HG02623 (cell line): ENCODE measurements at regions not wholly inside any gene's neighbourhood (a gene's known extent, or its start where the extent isn't known, plus 50 kb on each side); places are given as distances from the start of the nearest gene placed in this dataset.

Experiments
- ATAC-seq: cut with Tn5 transposase; IDR thresholded peaks from one replicate; pipeline ENCODE4 v1.9.1; 2021; ENCODE audit warnings: moderate library complexity; ENCODE audit not compliant: unreplicated experiment

GRCh38 chr13:65907666-65908525, 1322.2 kb downstream of the PCDH9 start:
- no peak for ATAC-seq

GRCh38 chr13:65901723-65902122, 1328.4 kb downstream of the PCDH9 start:
- no peak for ATAC-seq

- ATAC-seq: no peak
Measured at GRCh38 chr13:65894049-65894448, 1336.1 kb downstream of the PCDH9 start.

GRCh38 chr13:65892859-65893258, 1337.3 kb downstream of the PCDH9 start:
- ATAC-seq: no peak

- ATAC-seq: no peak
Measured at GRCh38 chr13:65889368-65889767, 1340.8 kb downstream of the PCDH9 start.

- no peak for ATAC-seq
Measured at GRCh38 chr13:65882810-65883209, 1347.3 kb downstream of the PCDH9 start.

- no peak for ATAC-seq
Measured at GRCh38 chr13:65881561-65882155, 1348.5 kb downstream of the PCDH9 start.

- ATAC-seq: no peak
Measured at GRCh38 chr13:65875031-65875430, 1355.1 kb downstream of the PCDH9 start.

- ATAC-seq: no peak
Measured at GRCh38 chr13:65872448-65872847, 1357.7 kb downstream of the PCDH9 start.

GRCh38 chr13:65868884-65869283, 1361.3 kb downstream of the PCDH9 start:
- ATAC-seq: no peak

- ATAC-seq: no peak
Measured at GRCh38 chr13:65868099-65868498, 1362.0 kb downstream of the PCDH9 start.

GRCh38 chr13:65866138-65866537, 1364.0 kb downstream of the PCDH9 start:
- ATAC-seq: no peak

- ATAC-seq: no peak
Measured at GRCh38 chr13:65865206-65865605, 1364.9 kb downstream of the PCDH9 start.

- no peak for ATAC-seq
Measured at GRCh38 chr13:65864039-65864438, 1366.1 kb downstream of the PCDH9 start.

- ATAC-seq: no peak
Measured at GRCh38 chr13:65860306-65860705, 1369.8 kb downstream of the PCDH9 start.

GRCh38 chr13:65857942-65858565, 1372.1 kb downstream of the PCDH9 start:
- no peak for ATAC-seq

- ATAC-seq: no peak
Measured at GRCh38 chr13:65856431-65856830, 1373.7 kb downstream of the PCDH9 start.

GRCh38 chr13:65855242-65855805, 1374.8 kb downstream of the PCDH9 start:
- ATAC-seq: no peak

GRCh38 chr13:65854431-65854830, 1375.7 kb downstream of the PCDH9 start:
- ATAC-seq: no peak

GRCh38 chr13:65844266-65844841, 1385.8 kb downstream of the PCDH9 start:
- no peak for ATAC-seq

GRCh38 chr13:65843314-65843731, 1386.8 kb downstream of the PCDH9 start:
- ATAC-seq: no peak
